HepG2 (cell line): ENCODE measurements at regions not wholly inside any gene's neighbourhood (a gene's known extent, or its start where the extent isn't known, plus 50 kb on each side); places are given as distances from the start of the nearest gene placed in this dataset.

Experiments
- ATF2 ChIP-seq: sonication (generic); formaldehyde crosslinking; IDR thresholded peaks from 2 replicates; pipeline ENCODE4 v1.4.0; 2020; ENCODE audit warnings: missing genetic modification reagents
- ATF6 ChIP-seq: sonication (generic); formaldehyde crosslinking; conservative IDR thresholded peaks from 2 replicates; pipeline ENCODE4 v1.4.0; 2020; ENCODE audit warnings: missing genetic modification reagents
- CBX5 ChIP-seq: sonication (generic); formaldehyde crosslinking; IDR thresholded peaks from 2 replicates; pipeline ENCODE4 v1.4.0; 2020; ENCODE audit warnings: missing genetic modification reagents, borderline replicate concordance
- CTCF ChIP-seq: sonication (generic); formaldehyde crosslinking; IDR thresholded peaks from 2 replicates; pipeline ENCODE4 v1.5.0; 2020; ENCODE audit warnings: mild to moderate bottlenecking, missing genetic modification reagents, moderate library complexity
- FOXA1 ChIP-seq, 2 experiments: fragments of 450-650 bp in 1 of 2; sonication (generic) in 1 of 2; formaldehyde crosslinking in 1 of 2; IDR thresholded peaks; 2 replicates each; pipeline versions ENCODE4 v1.4.0 to v1.6.1; 2016 to 2020; ENCODE audit warnings: missing genetic modification reagents in 1 of 2
- MTF1 ChIP-seq: sonication (generic); formaldehyde crosslinking; IDR thresholded peaks from 2 replicates; pipeline ENCODE4 v1.5.0; 2020; ENCODE audit warnings: missing genetic modification reagents

GRCh38 chr2:75367401-75367800 is 168.1 kb upstream of the TACR1 start:
- TF ChIP-seq MTF1 (CRISPR knock-in tag) (no peak), ATF2 (CRISPR knock-in tag) (no peak), CBX5 (CRISPR knock-in tag) (no peak), FOXA1 (IDR thresholded peaks at IDR 0.05) (no peak), FOXA1 (CRISPR knock-in tag; IDR thresholded peaks at IDR 0.05) (no peak), CTCF (CRISPR knock-in tag) (no peak), ATF6 (CRISPR knock-in tag) (no peak)
